ENCODE measurements at regions not wholly inside any gene's neighbourhood (a gene's known extent, or its start where the extent isn't known, plus 50 kb on each side); places are given as distances from the start of the nearest gene placed in this dataset.

GRCh38 chr4:104123021-104123420 lies 371.7 kb downstream of the CXXC4 start:
- H3K4me3 ChIP-seq (ENCODE audit: low read depth, low read length), result no peak overlapping the region
- DNase-seq (ENCODE audit: low read depth), result no peak
- no peak for TF ChIP-seq CTCF (IDR thresholded peaks at IDR 0.05; ENCODE audit: control insufficient read depth, extremely low read depth, insufficient read depth)

- DNase-seq (ENCODE audit: low read depth), result no peak
- TF ChIP-seq CTCF (IDR thresholded peaks at IDR 0.05; ENCODE audit: control insufficient read depth, extremely low read depth, insufficient read depth), result no peak
- H3K4me3 ChIP-seq (ENCODE audit: low read depth, low read length), result no peak overlapping the region
These were observed 376.9 kb downstream of the CXXC4 start for GRCh38 chr4:104117776-104118175.

- TF ChIP-seq CTCF (IDR thresholded peaks at IDR 0.05; ENCODE audit: control insufficient read depth, extremely low read depth, insufficient read depth), result no peak
- no peak for DNase-seq (ENCODE audit: low read depth)
- H3K4me3 ChIP-seq (ENCODE audit: low read depth, low read length), result no peak overlapping the region
These were observed 380.8 kb downstream of the CXXC4 start for GRCh38 chr4:104113850-104114249.

- no peak overlapping the region for H3K4me3 ChIP-seq (ENCODE audit: low read depth, low read length)
- TF ChIP-seq CTCF (IDR thresholded peaks at IDR 0.05; ENCODE audit: control insufficient read depth, extremely low read depth, insufficient read depth), result no peak
- DNase-seq (ENCODE audit: low read depth), result no peak
These were observed 379.4 kb upstream of the TACR3 start for GRCh38 chr4:104099141-104099540.

- TF ChIP-seq CTCF (IDR thresholded peaks at IDR 0.05; ENCODE audit: control insufficient read depth, extremely low read depth, insufficient read depth), result no peak
- no peak for DNase-seq (ENCODE audit: low read depth)
- no peak overlapping the region for H3K4me3 ChIP-seq (ENCODE audit: low read depth, low read length)
These were observed 373.5 kb upstream of the TACR3 start for GRCh38 chr4:104093247-104093646.

- H3K4me3 ChIP-seq (ENCODE audit: low read depth, low read length), result no peak overlapping the region
- TF ChIP-seq CTCF (IDR thresholded peaks at IDR 0.05; ENCODE audit: control insufficient read depth, extremely low read depth, insufficient read depth), result no peak
- no peak for DNase-seq (ENCODE audit: low read depth)
These were observed 353.4 kb upstream of the TACR3 start for GRCh38 chr4:104073229-104073628.

- no peak overlapping the region for H3K4me3 ChIP-seq (ENCODE audit: low read depth, low read length)
- no peak for DNase-seq (ENCODE audit: low read depth)
- no peak for TF ChIP-seq CTCF (IDR thresholded peaks at IDR 0.05; ENCODE audit: control insufficient read depth, extremely low read depth, insufficient read depth)
These were observed 346.7 kb upstream of the TACR3 start for GRCh38 chr4:104066533-104066932.
